Neuronal stem cell (in vitro differentiated cells): ENCODE measurements at regions not wholly inside any gene's neighbourhood (a gene's known extent, or its start where the extent isn't known, plus 50 kb on each side); places are given as distances from the start of the nearest gene placed in this dataset.
A peak's percentile ranks its signal among the peaks of the same experiment; 100 is the strongest.

Experiments used
- DNase-seq: peaks from one replicate; pipeline ENCODE4 v3.0.0-alpha.2; 2013; ENCODE audit warnings: low spot score
- H2AFZ ChIP-seq: one replicate; pipeline ENCODE4 v1.6.1; 2013; ENCODE audit warnings: mild to moderate bottlenecking, low read length, inconsistent platforms
- H2AK5ac ChIP-seq: 2 replicates; pipeline ENCODE4 v1.6.1; 2013; ENCODE audit warnings: low read depth, mild to moderate bottlenecking, inconsistent platforms, low read length, moderate library complexity, mixed read lengths
- H2BK120ac ChIP-seq: 2 replicates; pipeline ENCODE4 v1.6.1; 2013; ENCODE audit warnings: low read depth, mild to moderate bottlenecking, inconsistent platforms, low read length, moderate library complexity, mixed read lengths
- H2BK12ac ChIP-seq: one replicate; pipeline ENCODE4 v1.6.1; 2013; ENCODE audit warnings: low read length, inconsistent platforms
- H2BK15ac ChIP-seq: 2 replicates; pipeline ENCODE4 v1.6.1; 2013; ENCODE audit warnings: mild to moderate bottlenecking, low read length, inconsistent platforms, mixed read lengths
- H2BK5ac ChIP-seq: one replicate; pipeline ENCODE4 v1.6.1; 2013; ENCODE audit warnings: inconsistent platforms, mild to moderate bottlenecking, low read length, moderate library complexity
- H3K14ac ChIP-seq: one replicate; pipeline ENCODE4 v1.6.1; 2013; ENCODE audit warnings: low read length, inconsistent platforms
- H3K18ac ChIP-seq: 2 replicates; pipeline ENCODE4 v1.6.1; 2013; ENCODE audit warnings: low read length, inconsistent platforms
- H3K23ac ChIP-seq: 2 replicates; pipeline ENCODE4 v1.6.1; 2013; ENCODE audit warnings: low read depth, mild to moderate bottlenecking, mixed read lengths, low read length, inconsistent platforms; ENCODE audit not compliant: poor library complexity
- H3K27ac ChIP-seq: replicated peaks from 3 replicates; pipeline ENCODE4 v1.5.1; 2013; ENCODE audit warnings: low read length, inconsistent platforms
- H3K27me3 ChIP-seq, 3 experiments: 2 replicates each; pipeline ENCODE4 v1.6.1; 2013; ENCODE audit warnings: low read length in 3 of 3, mild to moderate bottlenecking in 2 of 3, inconsistent platforms in 1 of 3, low read depth in 1 of 3, mixed read lengths in 1 of 3, moderate library complexity in 1 of 3; ENCODE audit not compliant: control insufficient read depth in 3 of 3, insufficient read depth in 3 of 3
- H3K36me3 ChIP-seq, 2 donors: replicated peaks in 1 of 2; 2 replicates each; pipeline ENCODE4 v1.6.1; 2013; ENCODE audit warnings: low read length in 2 of 2; ENCODE audit not compliant: control insufficient read depth in 2 of 2, insufficient read depth in 2 of 2
- H3K4ac ChIP-seq: 2 replicates; pipeline ENCODE4 v1.6.1; 2013; ENCODE audit warnings: inconsistent platforms, mild to moderate bottlenecking, low read length, moderate library complexity
- H3K4me1 ChIP-seq, 2 donors: 1 replicate in 1 of 2; 2 replicates in 1 of 2; pipeline ENCODE4 v1.6.1; 2013; ENCODE audit warnings: low read length in 2 of 2, low read depth in 1 of 2; ENCODE audit not compliant: control insufficient read depth in 2 of 2, insufficient read depth in 1 of 2
- H3K4me2 ChIP-seq: one replicate; pipeline ENCODE4 v1.6.1; 2013; ENCODE audit warnings: mild to moderate bottlenecking, low read length, inconsistent platforms; ENCODE audit not compliant: insufficient read depth, poor library complexity, severe bottlenecking
- H3K4me3 ChIP-seq, 2 donors: 2 replicates each; pipeline ENCODE4 v1.5.1; 2013; ENCODE audit warnings: low read length in 2 of 2, mild to moderate bottlenecking in 2 of 2, inconsistent platforms in 1 of 2, moderate library complexity in 1 of 2
- H3K79me1 ChIP-seq: one replicate; pipeline ENCODE4 v1.6.1; 2013; ENCODE audit warnings: low read depth, mild to moderate bottlenecking, inconsistent platforms, low read length, moderate library complexity
- H3K9ac ChIP-seq: one replicate; pipeline ENCODE4 v1.6.1; 2013; ENCODE audit warnings: mild to moderate bottlenecking, low read depth, low read length, inconsistent platforms; ENCODE audit not compliant: poor library complexity
- H3K9me3 ChIP-seq, 2 donors: replicated peaks in 1 of 2; 2 replicates each; pipeline versions ENCODE3 to v1.6.1; 2013; ENCODE audit warnings: low read length in 2 of 2, mild to moderate bottlenecking in 2 of 2, inconsistent platforms in 1 of 2, low read depth in 1 of 2, mixed read lengths in 1 of 2, moderate library complexity in 1 of 2; ENCODE audit not compliant: control insufficient read depth in 2 of 2, insufficient read depth in 1 of 2
- H4K8ac ChIP-seq: one replicate; pipeline ENCODE4 v1.6.1; 2013; ENCODE audit warnings: low read depth, mild to moderate bottlenecking, inconsistent platforms, low read length, moderate library complexity
- H4K91ac ChIP-seq: one replicate; pipeline ENCODE4 v1.6.1; 2013; ENCODE audit warnings: low read length, low read depth, mild to moderate bottlenecking, inconsistent platforms; ENCODE audit not compliant: poor library complexity
- WGBS, 2 donors: extraction: QIAGEN DNeasy Blood & Tissue Kit; methylation state at CpG; one replicate each; pipeline ENCODE4 v1.1.7; 2013; ENCODE audit warnings: missing lambda C conversion rate in 2 of 2, mixed read lengths in 1 of 2; ENCODE audit not compliant: insufficient read length in 2 of 2, insufficient replicate concordance in 1 of 2; ENCODE audit errors: extremely low coverage in 2 of 2; 5-methylcytosine and 5-hydroxymethylcytosine counted together

DNA sequence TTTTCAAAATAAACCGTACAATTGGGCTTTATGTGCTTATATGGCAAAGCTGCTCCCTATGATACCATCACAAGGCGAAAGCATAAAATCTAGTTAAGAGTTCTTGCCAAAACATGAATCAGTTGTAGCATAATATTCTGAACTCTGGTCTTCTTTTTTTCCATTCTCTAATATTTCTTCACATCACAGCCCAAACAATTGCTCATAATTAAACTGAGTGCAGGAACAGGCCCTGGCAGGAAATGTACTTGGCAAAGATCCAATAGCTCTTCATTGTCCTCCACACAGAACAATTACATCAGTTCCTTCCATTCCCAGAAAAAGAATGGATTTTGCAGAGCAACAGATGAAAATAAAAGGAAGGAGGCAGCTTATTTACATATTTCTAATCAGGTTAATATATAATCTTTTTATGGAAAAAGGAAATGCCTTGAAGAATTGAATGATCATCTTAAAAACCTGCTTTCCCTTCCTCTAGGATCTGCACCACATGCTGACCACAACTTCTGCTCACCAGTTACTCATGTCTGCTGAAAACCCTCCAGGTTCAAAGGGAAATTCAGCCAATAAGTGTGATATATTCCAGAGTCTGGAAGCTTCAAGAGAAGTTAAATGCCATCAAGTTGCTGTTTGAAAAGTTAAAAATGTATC is 123.3 kb upstream of the COL21A1 start:
- no peak overlapping the region for H2BK12ac ChIP-seq
- H3K27me3 ChIP-seq: no peaks in the 10 kb centered on the region
- no peaks in the 10 kb centered on the region for H3K79me1 ChIP-seq
- no peak overlapping the region for H3K9ac ChIP-seq
- no peak overlapping the region for H3K4me2 ChIP-seq
- peaks cover 0 to 4% of the 10 kb centered on the region in 2 donors for H3K4me1 ChIP-seq
- no peak overlapping the region for H4K8ac ChIP-seq
- no peaks in the 10 kb centered on the region for H3K9me3 ChIP-seq
- no peak overlapping the region for H2AFZ ChIP-seq
- no peak for DNase-seq
- no peak overlapping the region for H2BK120ac ChIP-seq
- no peak overlapping the region for H3K4ac ChIP-seq
- WGBS, 2 donors: no CpG with 5 or more reads among the region's 2 CpGs
- no peak overlapping the region for H3K14ac ChIP-seq
- no peak overlapping the region for H3K27ac ChIP-seq
- H4K91ac ChIP-seq: no peak overlapping the region
- no peak overlapping the region for H2BK5ac ChIP-seq
- H3K18ac ChIP-seq: no peak overlapping the region
- H3K23ac ChIP-seq: no peak overlapping the region
- H3K36me3 ChIP-seq: no peaks in the 10 kb centered on the region
- no peak overlapping the region for H3K4me3 ChIP-seq
- no peak overlapping the region for H2BK15ac ChIP-seq
- H2AK5ac ChIP-seq: no peak overlapping the region

DNA sequence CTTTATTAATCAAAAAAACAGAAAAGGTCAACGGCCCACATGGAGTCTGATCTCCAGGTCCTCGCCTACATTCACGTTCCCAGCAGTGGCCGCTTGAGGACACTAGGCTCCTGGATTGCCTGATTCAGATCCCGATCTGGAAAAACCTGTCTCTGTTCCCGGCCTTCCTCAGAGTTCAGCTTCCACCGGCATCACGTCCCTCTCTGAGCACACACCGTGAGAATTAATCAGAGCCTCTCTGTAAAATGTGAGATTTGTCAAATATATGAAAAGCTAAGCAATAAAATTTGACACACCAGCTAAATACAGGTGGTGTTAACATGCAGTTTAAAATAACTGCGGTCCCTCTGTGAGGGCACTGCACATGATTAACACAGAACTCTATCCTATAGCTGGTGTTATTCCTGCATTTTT is 122.8 kb upstream of the COL21A1 start:
- peak; percentile 17 for DNase-seq
- Histone ChIP-seq H3K27ac (no peak overlapping the region), H3K79me1 (no peaks in the 10 kb centered on the region), H4K8ac (no peak overlapping the region), H3K36me3 (no peaks in the 10 kb centered on the region), H3K4ac (no peak overlapping the region), H3K27me3 (no peaks in the 10 kb centered on the region), H3K4me1 (peaks cover 0 to 4% of the 10 kb centered on the region in 2 donors), H4K91ac (no peak overlapping the region), H2BK12ac (no peak overlapping the region), H2AK5ac (no peak overlapping the region), H3K4me3 (no peak overlapping the region), H3K9ac (no peak overlapping the region), H2BK120ac (no peak overlapping the region), H3K4me2 (no peak overlapping the region), H3K18ac (no peak overlapping the region), H2BK5ac (no peak overlapping the region), H3K9me3 (no peaks in the 10 kb centered on the region), H2BK15ac (no peak overlapping the region), H3K23ac (no peak overlapping the region), H2AFZ (no peak overlapping the region), H3K14ac (no peak overlapping the region)
- no CpG with 5 or more reads among the region's 10 CpGs for WGBS, 2 donors

GRCh38 chr6:56368491-56368890 is 121.1 kb upstream of the COL21A1 start:
- no peak overlapping the region for H3K18ac ChIP-seq
- H3K14ac ChIP-seq: no peak overlapping the region
- H2BK5ac ChIP-seq: no peak overlapping the region
- WGBS, 2 donors: no CpG with 5 or more reads among the region's 3 CpGs
- H4K8ac ChIP-seq: no peak overlapping the region
- H3K23ac ChIP-seq: no peak overlapping the region
- no peak overlapping the region for H2BK15ac ChIP-seq
- no peak overlapping the region for H4K91ac ChIP-seq
- no peak overlapping the region for H2AFZ ChIP-seq
- no peak overlapping the region for H2BK12ac ChIP-seq
- H3K4me2 ChIP-seq: no peak overlapping the region
- no peaks in the 10 kb centered on the region for H3K36me3 ChIP-seq
- DNase-seq: no peak
- no peaks in the 10 kb centered on the region for H3K9me3 ChIP-seq
- H3K4me1 ChIP-seq: peaks cover 0 to 4% of the 10 kb centered on the region in 2 donors
- H2BK120ac ChIP-seq: no peak overlapping the region
- no peaks in the 10 kb centered on the region for H3K27me3 ChIP-seq
- no peak overlapping the region for H3K4ac ChIP-seq
- H3K9ac ChIP-seq: no peak overlapping the region
- H2AK5ac ChIP-seq: no peak overlapping the region
- H3K4me3 ChIP-seq: no peak overlapping the region
- no peak overlapping the region for H3K27ac ChIP-seq
- no peaks in the 10 kb centered on the region for H3K79me1 ChIP-seq

- Histone ChIP-seq H3K9ac (no peak overlapping the region), H2AFZ (no peak overlapping the region), H3K79me1 (no peaks in the 10 kb centered on the region), H4K8ac (no peak overlapping the region), H3K23ac (no peak overlapping the region), H3K18ac (no peak overlapping the region), H2AK5ac (no peak overlapping the region), H4K91ac (no peak overlapping the region), H2BK120ac (no peak overlapping the region), H3K4ac (no peak overlapping the region), H3K36me3 (no peaks in the 10 kb centered on the region), H3K14ac (no peak overlapping the region), H3K27ac (no peak overlapping the region), H3K9me3 (no peaks in the 10 kb centered on the region), H2BK12ac (no peak overlapping the region), H3K4me1 (peaks cover 0 to 4% of the 10 kb centered on the region in 2 donors), H3K4me2 (no peak overlapping the region), H3K4me3 (no peak overlapping the region), H3K27me3 (no peaks in the 10 kb centered on the region), H2BK5ac (no peak overlapping the region), H2BK15ac (no peak overlapping the region)
- no CpG with 5 or more reads among the region's 6 CpGs for WGBS, 2 donors
- DNase-seq: no peak
These were observed 118.9 kb upstream of the COL21A1 start for GRCh38 chr6:56366141-56366852.
